ENCODE measurements at regions not wholly inside any gene's neighbourhood (a gene's known extent, or its start where the extent isn't known, plus 50 kb on each side); places are given as distances from the start of the nearest gene placed in this dataset.
"Not testable (repeated sequence)": the region's sequence is repeated elsewhere in the genome, so short reads cannot be mapped to it uniquely, and the experiment has no call there.

DNA sequence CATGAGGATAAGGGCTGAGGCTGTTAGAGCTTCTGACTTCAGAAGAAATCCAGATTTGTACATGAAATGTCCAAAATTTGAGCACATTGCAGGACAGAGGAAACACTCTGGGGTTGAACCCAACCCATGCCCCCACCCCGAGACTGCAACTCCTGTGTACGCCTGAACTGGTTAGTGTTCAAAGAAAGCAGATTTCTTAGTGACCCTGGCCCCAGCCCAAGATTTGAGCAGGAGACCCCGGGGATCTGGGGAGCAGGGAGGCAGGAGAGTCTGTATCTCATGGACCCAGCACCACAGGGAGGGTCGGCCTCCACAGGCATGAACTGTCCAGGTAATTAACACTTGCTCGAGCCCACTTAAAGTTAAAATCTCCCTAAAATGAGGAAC is 69.3 kb upstream of the WNT7B start:
- peaks cover 94% of the 10 kb centered on the region for H3K79me2 ChIP-seq (ENCODE audit: insufficient read depth, low read length)
- peaks cover 32% of the 10 kb centered on the region for H3K4me1 ChIP-seq (ENCODE audit: insufficient read depth, low read length)
- TF ChIP-seq, protein P1, sequence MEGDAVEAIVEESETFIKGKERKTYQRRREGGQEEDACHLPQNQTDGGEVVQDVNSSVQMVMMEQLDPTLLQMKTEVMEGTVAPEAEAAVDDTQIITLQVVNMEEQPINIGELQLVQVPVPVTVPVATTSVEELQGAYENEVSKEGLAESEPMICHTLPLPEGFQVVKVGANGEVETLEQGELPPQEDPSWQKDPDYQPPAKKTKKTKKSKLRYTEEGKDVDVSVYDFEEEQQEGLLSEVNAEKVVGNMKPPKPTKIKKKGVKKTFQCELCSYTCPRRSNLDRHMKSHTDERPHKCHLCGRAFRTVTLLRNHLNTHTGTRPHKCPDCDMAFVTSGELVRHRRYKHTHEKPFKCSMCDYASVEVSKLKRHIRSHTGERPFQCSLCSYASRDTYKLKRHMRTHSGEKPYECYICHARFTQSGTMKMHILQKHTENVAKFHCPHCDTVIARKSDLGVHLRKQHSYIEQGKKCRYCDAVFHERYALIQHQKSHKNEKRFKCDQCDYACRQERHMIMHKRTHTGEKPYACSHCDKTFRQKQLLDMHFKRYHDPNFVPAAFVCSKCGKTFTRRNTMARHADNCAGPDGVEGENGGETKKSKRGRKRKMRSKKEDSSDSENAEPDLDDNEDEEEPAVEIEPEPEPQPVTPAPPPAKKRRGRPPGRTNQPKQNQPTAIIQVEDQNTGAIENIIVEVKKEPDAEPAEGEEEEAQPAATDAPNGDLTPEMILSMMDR (IDR thresholded peaks at IDR 0.05; ENCODE audit: extremely low read depth, low read depth, low read length) = no peak

DNA sequence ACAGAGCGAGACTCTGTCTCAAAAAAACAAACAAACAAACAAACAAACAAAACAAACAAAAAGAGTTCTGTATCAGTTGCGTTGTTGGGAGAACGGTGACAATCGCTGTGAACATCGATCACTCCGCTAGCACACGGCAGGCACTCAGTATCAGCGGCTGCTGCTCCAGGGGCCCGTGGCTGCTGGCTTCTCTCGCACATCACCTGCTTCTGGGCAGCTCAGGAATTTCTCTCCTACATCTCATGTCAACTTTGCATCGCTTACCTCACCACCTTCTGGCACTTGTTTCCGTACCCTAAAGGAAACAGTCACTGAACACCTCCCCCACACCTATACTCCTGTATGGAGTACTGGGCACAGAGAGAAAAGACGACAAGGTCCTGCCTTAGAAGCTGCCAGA is 70.3 kb upstream of the WNT7B start:
- DNase-seq (ENCODE audit: insufficient read length, low spot score, missing footprints) = peak; percentile 25
- Histone ChIP-seq H3K36me3 (ENCODE audit: insufficient read depth, low read length) (peaks cover 9% of the 10 kb centered on the region), H3K9me3 (ENCODE audit: low read depth, low read length) (no peaks in the 10 kb centered on the region), H3K4me1 (ENCODE audit: insufficient read depth, low read length) (peaks cover 35% of the 10 kb centered on the region), H3K27me3 (ENCODE audit: insufficient read depth, low read length) (no peaks in the 10 kb centered on the region), H3K4me2 (ENCODE audit: insufficient read depth, low read length) (no peak overlapping the region), H3K79me2 (ENCODE audit: insufficient read depth, low read length) (peaks cover 94% of the 10 kb centered on the region), H4K20me1 (ENCODE audit: insufficient read depth, low read length) (no peaks in the 10 kb centered on the region), H3K27ac (ENCODE audit: low read depth, low read length) (no peak overlapping the region), H3K4me3 (ENCODE audit: insufficient read depth, low read length) (no peak overlapping the region), H2AFZ (ENCODE audit: low read length) (no peak overlapping the region)
- TF ChIP-seq, protein P1 (IDR thresholded peaks at IDR 0.05; ENCODE audit: extremely low read depth, low read depth, low read length) = no peak

More for the DNA sequence above, 69.3 kb upstream of the WNT7B start:
- H2AFZ ChIP-seq (ENCODE audit: low read length) = no peak overlapping the region
- H4K20me1 ChIP-seq (ENCODE audit: insufficient read depth, low read length) = no peaks in the 10 kb centered on the region
- no peaks in the 10 kb centered on the region for H3K27me3 ChIP-seq (ENCODE audit: insufficient read depth, low read length)
- H3K9me3 ChIP-seq (ENCODE audit: low read depth, low read length) = no peaks in the 10 kb centered on the region
- H3K27ac ChIP-seq (ENCODE audit: low read depth, low read length) = no peak overlapping the region
- H3K4me2 ChIP-seq (ENCODE audit: insufficient read depth, low read length) = peak overlapping the region; percentile 95
- peaks cover 11% of the 10 kb centered on the region for H3K36me3 ChIP-seq (ENCODE audit: insufficient read depth, low read length)
- peak; percentile 62 for DNase-seq (ENCODE audit: insufficient read length, low spot score, missing footprints)
- H3K4me3 ChIP-seq (ENCODE audit: insufficient read depth, low read length) = peak overlapping the region; percentile 80

DNA sequence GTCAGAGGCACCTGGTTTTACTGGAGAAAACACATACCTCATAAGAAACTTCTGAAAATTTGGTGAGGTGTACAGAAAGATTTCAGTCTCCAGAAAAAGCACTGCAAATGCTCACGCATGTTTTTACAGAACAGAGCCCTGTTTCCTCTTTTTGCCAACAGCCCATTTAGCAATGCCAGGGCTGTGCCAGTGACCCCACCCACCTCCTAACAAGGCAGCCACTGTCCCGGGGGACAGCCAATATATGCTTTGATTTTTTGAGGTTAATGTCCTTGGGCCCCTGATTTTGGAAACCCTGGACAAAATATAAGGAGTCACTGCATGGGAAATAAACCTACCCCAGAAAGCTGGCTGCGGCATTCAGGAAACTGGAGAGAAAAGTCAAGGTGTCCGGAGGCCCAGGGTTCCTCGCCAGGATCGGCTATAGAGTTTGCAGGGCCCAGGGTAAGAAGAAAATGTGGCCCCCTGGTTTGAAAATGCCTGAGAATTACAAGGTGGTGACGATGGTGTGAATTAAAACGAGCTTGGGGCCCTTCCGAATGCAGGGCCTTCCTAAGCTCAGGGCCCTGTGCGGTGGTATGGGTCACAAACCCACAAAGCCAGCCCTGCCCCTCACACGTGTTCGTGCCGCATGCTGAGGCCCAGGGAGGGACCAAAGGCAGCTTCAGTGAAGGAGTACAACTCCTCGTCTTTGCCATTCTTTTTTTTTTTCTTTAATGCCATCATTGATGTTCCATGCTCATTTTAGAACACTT is 71.1 kb upstream of the WNT7B start:
- H3K79me2 ChIP-seq (ENCODE audit: insufficient read depth, low read length) = peaks cover 95% of the 10 kb centered on the region
- no peaks in the 10 kb centered on the region for H3K27me3 ChIP-seq (ENCODE audit: insufficient read depth, low read length)
- H3K9me3 ChIP-seq (ENCODE audit: low read depth, low read length) = no peaks in the 10 kb centered on the region
- DNase-seq (ENCODE audit: insufficient read length, low spot score, missing footprints) = peak; percentile 39
- peaks cover 9% of the 10 kb centered on the region for H3K36me3 ChIP-seq (ENCODE audit: insufficient read depth, low read length)
- H3K4me2 ChIP-seq (ENCODE audit: insufficient read depth, low read length) = no peak overlapping the region
- TF ChIP-seq, protein P1 (IDR thresholded peaks at IDR 0.05; ENCODE audit: extremely low read depth, low read depth, low read length) = no peak
- no peak overlapping the region for H3K27ac ChIP-seq (ENCODE audit: low read depth, low read length)
- no peak overlapping the region for H2AFZ ChIP-seq (ENCODE audit: low read length)
- H3K4me1 ChIP-seq (ENCODE audit: insufficient read depth, low read length) = peaks cover 37% of the 10 kb centered on the region
- H4K20me1 ChIP-seq (ENCODE audit: insufficient read depth, low read length) = no peaks in the 10 kb centered on the region
- H3K4me3 ChIP-seq (ENCODE audit: insufficient read depth, low read length) = no peak overlapping the region

DNA sequence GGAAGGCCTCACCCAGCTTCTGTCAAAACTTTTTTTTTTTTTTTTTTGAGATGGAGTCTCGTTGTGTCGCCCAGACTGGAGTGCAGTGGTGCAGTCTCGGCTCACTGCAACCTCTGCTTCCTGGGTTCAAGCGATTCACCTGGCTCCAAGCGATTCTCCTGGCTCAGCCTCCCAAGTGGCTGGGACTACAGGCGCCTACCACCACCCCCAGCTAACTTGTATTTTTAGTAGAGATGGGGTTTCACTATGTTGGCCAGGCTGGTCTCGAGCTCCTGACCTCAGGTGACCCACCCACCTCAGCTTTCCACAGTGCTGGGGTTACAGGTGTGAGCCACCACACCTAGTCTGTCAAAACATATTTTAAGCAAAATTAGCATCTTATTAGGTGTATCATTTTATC is 71.7 kb upstream of the WNT7B start:
- DNase-seq (ENCODE audit: insufficient read length, low spot score, missing footprints); H3K4me2 ChIP-seq (ENCODE audit: insufficient read depth, low read length); H3K4me3 ChIP-seq (ENCODE audit: insufficient read depth, low read length); H4K20me1 ChIP-seq (ENCODE audit: insufficient read depth, low read length); H3K27ac ChIP-seq (ENCODE audit: low read depth, low read length); H2AFZ ChIP-seq (ENCODE audit: low read length); H3K27me3 ChIP-seq (ENCODE audit: insufficient read depth, low read length); H3K9me3 ChIP-seq (ENCODE audit: low read depth, low read length); H3K36me3 ChIP-seq (ENCODE audit: insufficient read depth, low read length): not testable (repeated sequence)
- Histone ChIP-seq H3K4me1 (ENCODE audit: insufficient read depth, low read length) (peaks cover 31% of the 10 kb centered on the region), H3K79me2 (ENCODE audit: insufficient read depth, low read length) (peaks cover 95% of the 10 kb centered on the region)

Measured in osteoblast (primary cell).